ENCODE measurements at regions not wholly inside any gene's neighbourhood (a gene's known extent, or its start where the extent isn't known, plus 50 kb on each side); places are given as distances from the start of the nearest gene placed in this dataset.

- no peaks in the 10 kb centered on the region for H3K79me2 ChIP-seq
- H3K36me3 ChIP-seq (replicated peaks; ENCODE audit: insufficient read depth, low read depth), result no peaks in the 10 kb centered on the region
- no peaks in the 10 kb centered on the region for H4K20me1 ChIP-seq (ENCODE audit: insufficient read depth, poor library complexity, severe bottlenecking)
- no peak overlapping the region for H3K4me3 ChIP-seq
- H3K4me1 ChIP-seq (ENCODE audit: insufficient read depth), result no peaks in the 10 kb centered on the region
- no peaks in the 10 kb centered on the region for H3K9me2 ChIP-seq (replicated peaks; ENCODE audit: insufficient read depth)
- H3K27me3 ChIP-seq, result no peaks in the 10 kb centered on the region
- no peaks in the 10 kb centered on the region for H3K9me3 ChIP-seq (ENCODE audit: low read depth)
- no peak overlapping the region for H3K27ac ChIP-seq
- no peak overlapping the region for H3K4me2 ChIP-seq
- no peak for DNase-seq (ENCODE audit: low spot score)
- WGBS (ENCODE audit: low lambda C conversion rate, missing lambda C conversion rate), result 85% methylated on average over 10 of the region's 10 CpGs
- H2AFZ ChIP-seq, result no peak overlapping the region
- TF ChIP-seq EZH2 (IDR thresholded peaks at IDR 0.05; ENCODE audit: borderline replicate concordance) (no peak), EZH2phosphoT487 (IDR thresholded peaks at IDR 0.05; ENCODE audit: low read depth, severe bottlenecking, unreplicated experiment) (no peak)
- TF ChIP-seq, protein P1, sequence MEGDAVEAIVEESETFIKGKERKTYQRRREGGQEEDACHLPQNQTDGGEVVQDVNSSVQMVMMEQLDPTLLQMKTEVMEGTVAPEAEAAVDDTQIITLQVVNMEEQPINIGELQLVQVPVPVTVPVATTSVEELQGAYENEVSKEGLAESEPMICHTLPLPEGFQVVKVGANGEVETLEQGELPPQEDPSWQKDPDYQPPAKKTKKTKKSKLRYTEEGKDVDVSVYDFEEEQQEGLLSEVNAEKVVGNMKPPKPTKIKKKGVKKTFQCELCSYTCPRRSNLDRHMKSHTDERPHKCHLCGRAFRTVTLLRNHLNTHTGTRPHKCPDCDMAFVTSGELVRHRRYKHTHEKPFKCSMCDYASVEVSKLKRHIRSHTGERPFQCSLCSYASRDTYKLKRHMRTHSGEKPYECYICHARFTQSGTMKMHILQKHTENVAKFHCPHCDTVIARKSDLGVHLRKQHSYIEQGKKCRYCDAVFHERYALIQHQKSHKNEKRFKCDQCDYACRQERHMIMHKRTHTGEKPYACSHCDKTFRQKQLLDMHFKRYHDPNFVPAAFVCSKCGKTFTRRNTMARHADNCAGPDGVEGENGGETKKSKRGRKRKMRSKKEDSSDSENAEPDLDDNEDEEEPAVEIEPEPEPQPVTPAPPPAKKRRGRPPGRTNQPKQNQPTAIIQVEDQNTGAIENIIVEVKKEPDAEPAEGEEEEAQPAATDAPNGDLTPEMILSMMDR (IDR thresholded peaks at IDR 0.05; ENCODE audit: poor library complexity), result no peak
Measured at GRCh38 chr5:7242118-7242710, 153.7 kb upstream of the ADCY2 start.

DNA sequence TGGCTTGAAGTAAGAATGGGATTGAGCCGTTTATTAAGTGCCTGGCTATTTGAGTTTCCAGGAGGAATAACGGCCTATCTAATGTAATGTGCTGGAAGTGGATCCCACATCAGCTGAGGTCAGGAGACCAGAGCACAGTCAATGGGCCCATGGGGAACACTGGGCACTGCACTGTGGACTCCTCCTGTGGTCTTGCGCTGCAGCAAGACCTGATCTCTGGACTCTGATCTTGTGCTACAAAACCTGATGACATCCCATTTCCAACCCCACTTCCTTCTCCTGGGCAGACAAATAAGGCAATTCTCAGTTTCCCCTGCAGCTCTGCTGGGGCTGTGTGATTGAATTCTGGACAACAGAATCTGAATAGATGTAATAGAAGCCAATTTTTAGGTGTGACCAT, 151.7 kb upstream of the ADCY2 start:
- WGBS (ENCODE audit: low lambda C conversion rate, missing lambda C conversion rate), result 79% methylated on average over 3 of the region's 3 CpGs
- TF ChIP-seq, protein P1 (IDR thresholded peaks at IDR 0.05; ENCODE audit: poor library complexity), result no peak
- no peak for TF ChIP-seq EZH2 (IDR thresholded peaks at IDR 0.05; ENCODE audit: borderline replicate concordance)
- TF ChIP-seq EZH2phosphoT487 (IDR thresholded peaks at IDR 0.05; ENCODE audit: low read depth, severe bottlenecking, unreplicated experiment), result no peak
- H3K27me3 ChIP-seq, result no peaks in the 10 kb centered on the region
- H3K9me2 ChIP-seq (replicated peaks; ENCODE audit: insufficient read depth), result no peaks in the 10 kb centered on the region
- no peaks in the 10 kb centered on the region for H3K36me3 ChIP-seq (replicated peaks; ENCODE audit: insufficient read depth, low read depth)
- H3K4me1 ChIP-seq (ENCODE audit: insufficient read depth), result no peaks in the 10 kb centered on the region
- no peak overlapping the region for H2AFZ ChIP-seq
- no peak overlapping the region for H3K4me3 ChIP-seq
- no peaks in the 10 kb centered on the region for H4K20me1 ChIP-seq (ENCODE audit: insufficient read depth, poor library complexity, severe bottlenecking)
- no peak overlapping the region for H3K27ac ChIP-seq
- H3K9me3 ChIP-seq (ENCODE audit: low read depth), result no peaks in the 10 kb centered on the region
- no peaks in the 10 kb centered on the region for H3K79me2 ChIP-seq
- no peak overlapping the region for H3K4me2 ChIP-seq
- DNase-seq (ENCODE audit: low spot score), result no peak

DNA sequence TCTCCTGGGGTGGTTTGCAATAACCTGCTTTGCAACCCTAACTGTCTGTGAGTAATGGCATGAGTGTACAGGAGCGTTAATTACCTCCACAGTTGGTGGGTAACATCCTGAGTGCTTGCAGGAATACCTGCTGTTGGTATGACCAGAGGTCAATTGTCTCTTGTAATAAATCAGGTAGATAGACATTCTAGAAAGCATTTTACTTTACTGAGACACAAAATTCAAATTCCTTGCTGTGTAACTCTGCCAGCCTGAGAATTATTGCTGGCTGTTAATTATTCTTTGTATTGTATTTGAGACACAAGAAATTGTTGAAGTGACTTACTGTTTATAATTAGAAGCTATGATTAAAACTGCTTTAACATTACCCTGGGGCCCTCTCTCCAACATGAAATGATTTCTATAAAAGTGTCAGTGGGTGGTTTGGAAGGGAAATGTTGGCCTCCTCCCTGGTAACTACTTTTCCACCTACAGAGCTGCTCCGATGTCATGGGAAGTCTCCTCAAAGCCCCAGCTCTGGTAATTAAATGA, 150.8 kb upstream of the ADCY2 start:
- no peaks in the 10 kb centered on the region for H3K4me1 ChIP-seq (ENCODE audit: insufficient read depth)
- no peak overlapping the region for H3K4me3 ChIP-seq
- no peaks in the 10 kb centered on the region for H3K36me3 ChIP-seq (replicated peaks; ENCODE audit: insufficient read depth, low read depth)
- 64% methylated on average over 2 of the region's 2 CpGs for WGBS (ENCODE audit: low lambda C conversion rate, missing lambda C conversion rate)
- TF ChIP-seq EZH2phosphoT487 (IDR thresholded peaks at IDR 0.05; ENCODE audit: low read depth, severe bottlenecking, unreplicated experiment), result no peak
- TF ChIP-seq, protein P1 (IDR thresholded peaks at IDR 0.05; ENCODE audit: poor library complexity), result no peak
- TF ChIP-seq EZH2 (IDR thresholded peaks at IDR 0.05; ENCODE audit: borderline replicate concordance), result no peak
- no peak overlapping the region for H3K27ac ChIP-seq
- no peak for DNase-seq (ENCODE audit: low spot score)
- no peak overlapping the region for H2AFZ ChIP-seq
- H3K9me2 ChIP-seq (replicated peaks; ENCODE audit: insufficient read depth), result no peaks in the 10 kb centered on the region
- H3K9me3 ChIP-seq (ENCODE audit: low read depth), result no peaks in the 10 kb centered on the region
- no peaks in the 10 kb centered on the region for H4K20me1 ChIP-seq (ENCODE audit: insufficient read depth, poor library complexity, severe bottlenecking)
- no peaks in the 10 kb centered on the region for H3K27me3 ChIP-seq
- no peak overlapping the region for H3K4me2 ChIP-seq
- no peaks in the 10 kb centered on the region for H3K79me2 ChIP-seq
